NCI-H226 (cell line): ENCODE measurements at regions not wholly inside any gene's neighbourhood (a gene's known extent, or its start where the extent isn't known, plus 50 kb on each side); places are given as distances from the start of the nearest gene placed in this dataset.

Experiments used
- DNase-seq: peaks from one replicate; pipeline ENCODE4 v3.0.0-alpha.2; 2015

DNA sequence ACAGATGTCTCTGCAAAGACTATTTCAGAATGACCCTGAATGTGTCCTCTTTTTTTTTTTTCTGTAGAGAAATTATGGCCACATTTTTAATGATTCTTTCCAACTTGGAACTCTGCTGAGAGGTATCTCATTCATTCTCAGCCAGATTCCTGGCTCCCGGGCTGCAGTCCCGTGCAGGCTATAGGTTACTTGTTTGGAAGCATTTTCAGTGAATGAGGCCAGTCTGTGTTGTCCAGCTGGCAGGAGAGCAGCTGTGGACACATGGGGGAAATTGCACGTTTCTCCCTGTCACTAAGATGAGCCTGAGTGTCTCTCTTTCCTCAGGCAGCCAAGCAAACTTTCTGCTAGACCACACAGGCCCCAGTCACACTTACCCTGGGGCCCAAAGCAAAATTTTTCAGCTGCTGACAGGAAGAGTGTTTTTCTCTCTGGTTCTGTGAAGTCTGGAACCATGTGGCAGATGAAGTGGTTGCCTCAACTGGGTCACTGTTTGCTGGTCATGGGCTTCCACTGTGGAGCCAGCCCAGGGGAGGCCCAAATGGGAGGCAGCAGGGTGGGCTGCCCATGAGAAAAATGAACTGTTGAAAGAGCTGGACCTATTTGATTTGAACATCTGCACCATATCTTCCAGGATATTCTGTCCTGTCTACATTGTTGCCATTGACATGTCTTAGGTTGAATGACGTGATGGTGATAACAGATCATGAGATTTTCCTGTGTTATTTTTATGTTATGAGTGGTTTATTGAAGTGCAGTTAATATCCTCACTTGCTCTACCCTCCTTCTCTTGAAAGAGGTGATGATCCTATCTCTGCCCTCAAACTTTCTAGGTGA lies 431.2 kb downstream of the LPIN1 start:
- DNase-seq: no peak

DNA sequence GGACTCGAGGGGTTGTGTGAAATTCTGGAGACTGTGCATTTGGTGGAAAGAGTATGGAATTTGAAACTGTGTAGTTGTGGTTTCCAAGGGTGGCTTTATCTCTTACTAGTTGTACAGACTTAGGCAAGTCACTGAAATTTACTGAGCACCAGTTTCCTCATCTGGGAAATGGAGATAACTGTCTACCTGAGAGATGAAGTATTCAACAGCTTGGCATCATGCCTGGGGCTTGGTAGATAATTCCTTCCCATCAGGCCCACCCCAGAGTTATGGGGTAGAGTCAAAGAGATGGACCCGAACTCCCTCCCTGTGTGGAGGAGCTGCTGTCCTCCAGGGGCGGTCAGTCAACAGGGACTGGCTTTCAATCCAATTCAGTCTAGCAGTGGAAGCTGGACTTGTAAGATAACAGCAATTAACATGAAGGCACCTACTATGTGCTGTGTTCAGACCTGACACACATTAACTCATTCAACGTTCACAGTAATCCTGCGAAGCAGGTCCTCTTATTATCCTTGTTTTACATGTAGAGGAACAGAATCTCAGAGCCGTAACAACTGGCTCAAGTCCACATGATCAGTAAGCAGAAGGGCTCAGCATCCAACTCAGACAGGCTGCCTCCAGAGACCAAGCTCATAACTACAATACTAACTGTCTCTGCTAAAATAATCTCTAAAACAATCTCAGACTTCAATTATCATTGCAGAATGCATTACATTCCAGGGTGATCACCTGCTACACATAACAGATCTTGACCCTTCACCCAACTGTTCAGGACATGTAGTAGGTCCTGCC lies 432.1 kb downstream of the LPIN1 start:
- DNase-seq: no peak

DNA sequence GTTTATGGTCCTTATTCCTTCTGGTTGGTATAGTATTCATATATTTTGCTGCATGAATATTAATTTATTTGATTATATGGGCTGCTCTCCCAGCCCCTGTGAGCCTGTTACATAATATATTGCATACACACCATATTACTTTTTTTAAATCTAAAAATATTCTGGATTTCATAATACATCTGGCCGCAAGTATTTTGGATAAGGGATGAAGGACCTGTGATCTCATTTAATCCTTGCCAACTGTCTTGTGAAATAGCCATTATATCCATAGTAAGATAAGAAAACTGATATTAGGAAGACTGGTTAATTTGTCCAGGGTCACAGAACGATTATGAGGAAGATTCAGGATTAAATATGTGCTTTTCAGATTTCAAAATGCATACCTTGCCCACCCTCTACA lies 433.6 kb downstream of the LPIN1 start:
- DNase-seq: no peak

DNA sequence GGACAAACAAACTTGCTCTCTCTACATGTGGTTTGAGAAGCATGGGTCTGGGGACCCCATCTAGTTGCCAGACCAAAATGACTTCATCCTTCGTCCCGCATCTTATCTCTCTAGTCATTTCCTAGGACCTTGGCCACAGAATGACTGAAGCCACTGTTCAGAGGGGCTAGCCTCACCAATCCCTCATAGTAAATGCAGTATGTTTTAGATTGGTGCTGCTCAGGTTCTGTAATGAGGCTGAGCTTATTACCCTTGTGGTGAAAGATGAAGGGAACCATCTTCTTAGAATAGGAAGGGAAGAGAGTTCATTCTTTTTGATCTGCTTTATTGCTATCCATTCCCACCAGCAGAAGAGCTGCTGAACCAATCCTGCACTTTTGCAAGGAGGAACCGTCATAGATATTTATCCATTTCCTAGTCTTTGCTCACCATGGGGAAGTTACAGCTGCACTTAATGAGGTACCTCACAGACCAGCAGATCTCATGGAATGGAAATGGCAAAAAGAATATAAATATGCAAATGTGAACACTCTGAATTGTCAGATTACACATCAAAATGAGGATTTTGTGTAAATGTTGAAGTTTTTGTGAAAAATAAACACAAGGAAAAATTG lies 436.7 kb downstream of the LPIN1 start:
- DNase-seq: no peak

DNA sequence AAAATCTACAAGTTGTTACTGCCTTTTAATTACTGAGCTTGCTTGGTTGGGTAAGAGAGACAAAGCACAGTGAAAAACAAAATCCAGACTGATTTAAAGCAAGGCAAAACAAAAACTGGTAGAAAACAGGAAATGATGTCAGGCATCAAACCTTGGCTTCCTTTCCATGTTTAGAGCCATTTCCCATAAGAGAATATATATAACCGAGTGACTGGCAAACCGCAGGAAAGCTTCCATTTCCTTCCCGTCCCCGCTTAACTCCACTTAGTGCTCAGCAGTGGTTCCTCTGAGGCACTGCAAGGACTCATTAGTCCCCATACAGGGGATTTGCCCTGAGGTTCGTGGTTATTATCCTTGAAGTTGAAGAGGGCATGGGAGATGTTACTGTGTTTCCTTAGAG lies 446.3 kb downstream of the LPIN1 start:
- no peak for DNase-seq

DNA sequence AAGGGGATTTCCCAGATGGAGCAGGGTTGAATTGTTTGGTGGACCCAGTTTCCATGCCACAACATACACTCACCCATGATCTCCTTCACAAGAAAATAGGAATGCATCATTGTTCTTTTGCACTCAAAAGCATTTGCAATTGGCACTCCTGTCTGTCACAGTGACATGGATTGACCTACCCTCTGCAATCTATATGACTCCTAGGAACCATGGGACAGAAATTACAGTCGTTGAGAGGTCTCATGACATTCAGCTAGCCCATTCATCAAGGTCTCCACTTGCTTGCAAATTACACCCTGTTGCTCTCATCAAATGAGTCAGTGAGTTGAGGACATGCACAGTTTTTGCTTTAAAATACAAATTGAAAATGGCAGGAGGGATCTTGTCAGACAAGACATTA lies 448.5 kb downstream of the LPIN1 start:
- no peak for DNase-seq

DNA sequence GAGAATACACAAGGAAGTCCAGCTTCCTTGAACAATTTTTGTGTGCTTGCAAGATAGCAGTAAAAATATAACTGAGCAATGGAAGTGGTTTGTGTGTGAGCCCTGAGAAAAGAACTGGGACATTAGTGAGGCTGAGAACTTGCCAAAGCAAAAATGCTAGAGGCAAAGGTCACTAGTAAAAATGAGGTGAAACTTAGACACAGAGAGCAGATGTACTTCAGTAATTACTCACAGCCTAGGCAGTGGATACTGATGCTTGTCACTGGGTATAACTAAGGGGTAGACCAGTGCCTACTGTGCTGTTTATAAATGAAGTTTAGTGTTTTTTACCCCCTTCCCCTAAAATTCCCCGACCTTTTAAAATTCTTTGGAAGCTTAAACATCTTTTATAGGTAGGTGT lies 450.1 kb downstream of the LPIN1 start:
- DNase-seq: no peak

DNA sequence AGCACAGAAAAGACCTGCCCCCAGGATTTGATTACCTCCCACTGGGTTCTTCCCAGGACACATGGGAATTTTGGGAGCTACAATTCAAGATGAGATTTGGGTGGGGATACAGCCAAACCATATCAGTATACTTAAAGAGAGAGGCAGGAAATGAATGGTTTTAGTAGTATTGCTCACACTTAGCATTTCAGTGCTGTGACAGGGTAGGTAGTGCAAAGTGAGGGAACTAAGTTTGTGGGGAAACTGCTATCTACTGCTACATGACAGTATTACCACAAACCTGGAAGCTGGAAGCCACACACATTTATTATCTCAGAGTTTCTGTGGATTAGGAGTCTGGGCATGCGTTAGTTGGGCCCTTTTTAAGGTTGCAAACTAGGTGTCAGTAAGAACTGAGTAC lies 450.7 kb downstream of the LPIN1 start:
- DNase-seq: no peak

DNA sequence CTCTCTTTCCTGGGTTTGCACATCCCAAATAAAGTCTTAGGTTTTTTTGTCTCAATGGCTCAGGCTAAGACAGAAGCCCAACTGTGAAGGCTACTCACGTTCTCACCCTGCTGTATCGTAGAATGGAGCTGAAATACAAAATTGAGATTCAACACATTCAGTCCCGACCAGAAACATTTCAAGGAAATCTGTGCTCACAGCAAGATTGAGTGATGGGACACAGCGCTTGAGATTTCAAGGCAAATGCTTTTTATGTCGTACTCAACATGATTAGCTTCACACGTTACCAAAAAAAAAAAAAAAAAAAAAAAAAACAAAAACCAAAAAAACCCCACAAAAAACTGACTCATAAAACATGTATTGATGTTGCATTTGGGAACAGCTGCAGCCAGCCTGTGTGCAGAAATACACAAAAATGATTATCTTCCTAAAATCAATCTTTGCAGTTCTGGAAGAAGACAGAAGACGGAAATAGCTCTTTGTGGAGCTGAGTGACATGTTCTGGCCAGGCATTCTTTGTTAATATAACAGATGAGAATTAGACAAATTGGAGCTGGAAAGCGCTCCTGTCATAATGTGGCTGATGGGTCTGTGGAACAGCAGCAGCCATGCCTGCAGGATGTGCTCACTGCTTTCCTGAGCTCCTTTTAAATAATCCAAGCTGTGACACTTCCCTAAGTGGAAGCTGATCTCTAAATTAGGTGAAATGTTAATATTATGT lies 453.2 kb downstream of the LPIN1 start:
- no peak for DNase-seq

DNA sequence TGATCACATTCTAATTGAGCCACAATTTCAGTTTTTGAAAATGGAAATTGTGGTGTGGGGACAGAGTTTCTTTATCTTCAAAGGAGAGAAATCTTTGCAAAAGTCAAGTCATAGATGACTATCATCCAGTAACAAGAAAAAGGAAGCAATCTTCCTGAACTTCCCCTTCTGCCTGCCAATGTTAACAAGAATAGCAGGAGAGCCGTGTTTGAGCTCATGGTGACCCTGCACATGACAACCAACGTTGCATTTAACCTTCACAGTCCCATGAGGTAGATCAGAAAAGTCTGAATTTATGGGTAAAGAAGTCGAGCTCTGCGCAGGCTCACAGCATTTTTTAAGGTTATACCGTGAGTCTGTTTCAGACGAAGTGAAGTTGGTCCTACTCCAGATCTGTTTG lies 454.9 kb downstream of the LPIN1 start:
- no peak for DNase-seq

DNA sequence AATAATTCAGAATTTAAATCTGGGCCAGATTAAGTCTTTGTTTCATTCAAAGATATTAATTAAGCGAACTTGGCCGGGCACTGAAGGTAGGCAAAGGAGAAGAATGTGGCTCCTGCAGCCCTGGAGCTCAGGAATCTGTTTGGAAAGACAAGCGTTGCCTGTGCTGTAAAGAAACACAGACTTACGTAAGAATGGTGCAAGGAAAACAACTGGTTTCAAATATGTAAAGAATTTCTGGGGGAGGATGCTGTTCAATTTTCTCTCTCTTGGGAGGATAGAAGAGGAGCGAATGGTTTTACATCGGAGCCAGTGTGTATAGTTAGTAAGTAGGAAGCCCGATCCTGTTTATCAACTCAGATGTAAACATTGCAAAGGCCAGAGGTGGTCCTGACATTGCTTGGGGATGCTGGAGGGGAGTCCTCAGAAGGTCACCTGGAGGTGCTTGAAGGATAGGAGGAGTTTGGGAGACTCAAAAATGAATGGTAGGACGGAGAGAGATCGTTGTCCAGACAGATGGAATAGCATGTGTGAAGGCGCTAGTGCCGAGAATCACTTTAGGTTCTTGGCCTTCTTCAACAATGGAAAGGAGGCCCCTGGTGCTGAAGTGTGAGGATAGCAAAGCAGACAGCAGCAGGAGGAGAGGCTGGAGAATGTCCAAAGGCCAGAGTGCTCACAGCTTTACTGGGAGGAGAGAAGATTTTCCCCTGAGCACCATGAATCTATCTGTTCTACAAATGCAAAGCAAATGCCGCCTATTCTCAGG lies 456.1 kb downstream of the LPIN1 start:
- DNase-seq: peak; percentile 63

DNA sequence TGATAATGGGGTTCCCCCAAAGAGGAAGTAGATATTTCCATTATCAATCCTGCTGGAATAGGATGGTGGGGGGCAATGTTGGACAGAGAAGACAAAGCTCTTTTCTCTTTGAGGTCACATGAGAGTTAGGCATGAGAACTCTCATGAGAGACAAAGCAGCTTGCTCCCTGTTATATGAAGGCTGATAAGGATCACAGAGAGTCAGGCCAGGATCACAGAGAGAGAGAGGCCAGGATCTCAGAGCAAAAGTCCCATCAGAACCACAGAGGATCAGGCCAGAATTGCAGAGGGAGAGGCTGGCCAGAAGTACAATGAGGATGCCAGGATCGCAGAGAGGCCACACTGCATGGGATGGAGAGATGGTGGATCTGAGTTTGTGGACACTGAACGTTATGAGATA lies 457.1 kb downstream of the LPIN1 start:
- no peak for DNase-seq

DNA sequence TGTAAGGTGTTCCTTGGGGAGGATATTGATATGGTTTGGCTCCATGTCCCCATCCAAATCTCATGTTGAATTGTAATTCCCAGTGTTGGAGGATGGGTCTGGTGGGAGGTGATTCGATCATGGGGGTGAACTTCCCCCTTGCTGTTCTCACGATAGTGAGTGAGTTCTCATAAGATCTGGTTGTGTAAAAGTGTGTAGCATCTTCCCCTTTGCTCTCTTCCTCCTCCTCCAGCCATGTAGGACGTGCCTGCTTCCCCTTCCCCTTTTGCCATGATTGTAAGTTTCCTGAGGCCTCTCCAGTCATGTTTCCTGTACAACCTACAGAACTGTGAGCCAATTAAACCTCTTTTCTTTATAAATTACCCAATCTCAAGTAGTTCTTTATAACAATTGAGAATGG lies 458.7 kb downstream of the LPIN1 start:
- DNase-seq: no peak

DNA sequence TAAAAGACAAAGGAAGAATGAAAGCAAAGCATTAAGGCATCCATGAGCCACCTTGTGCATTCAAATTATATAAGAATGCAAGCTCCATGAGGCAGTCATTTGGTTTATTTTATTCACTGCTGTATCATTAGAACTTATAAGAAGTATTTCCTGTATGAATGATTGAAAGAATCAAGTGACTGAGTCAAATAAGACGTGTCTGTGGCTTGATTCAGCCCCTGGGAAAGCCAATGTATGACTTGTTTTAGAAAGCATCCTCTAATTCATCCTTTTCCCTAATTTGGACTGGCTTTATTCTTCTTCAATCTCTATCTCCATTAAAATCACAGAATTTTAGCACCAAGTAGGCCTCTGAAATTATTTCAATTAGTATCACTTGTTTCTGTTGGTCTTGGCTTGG lies 461.1 kb downstream of the LPIN1 start:
- no peak for DNase-seq

DNA sequence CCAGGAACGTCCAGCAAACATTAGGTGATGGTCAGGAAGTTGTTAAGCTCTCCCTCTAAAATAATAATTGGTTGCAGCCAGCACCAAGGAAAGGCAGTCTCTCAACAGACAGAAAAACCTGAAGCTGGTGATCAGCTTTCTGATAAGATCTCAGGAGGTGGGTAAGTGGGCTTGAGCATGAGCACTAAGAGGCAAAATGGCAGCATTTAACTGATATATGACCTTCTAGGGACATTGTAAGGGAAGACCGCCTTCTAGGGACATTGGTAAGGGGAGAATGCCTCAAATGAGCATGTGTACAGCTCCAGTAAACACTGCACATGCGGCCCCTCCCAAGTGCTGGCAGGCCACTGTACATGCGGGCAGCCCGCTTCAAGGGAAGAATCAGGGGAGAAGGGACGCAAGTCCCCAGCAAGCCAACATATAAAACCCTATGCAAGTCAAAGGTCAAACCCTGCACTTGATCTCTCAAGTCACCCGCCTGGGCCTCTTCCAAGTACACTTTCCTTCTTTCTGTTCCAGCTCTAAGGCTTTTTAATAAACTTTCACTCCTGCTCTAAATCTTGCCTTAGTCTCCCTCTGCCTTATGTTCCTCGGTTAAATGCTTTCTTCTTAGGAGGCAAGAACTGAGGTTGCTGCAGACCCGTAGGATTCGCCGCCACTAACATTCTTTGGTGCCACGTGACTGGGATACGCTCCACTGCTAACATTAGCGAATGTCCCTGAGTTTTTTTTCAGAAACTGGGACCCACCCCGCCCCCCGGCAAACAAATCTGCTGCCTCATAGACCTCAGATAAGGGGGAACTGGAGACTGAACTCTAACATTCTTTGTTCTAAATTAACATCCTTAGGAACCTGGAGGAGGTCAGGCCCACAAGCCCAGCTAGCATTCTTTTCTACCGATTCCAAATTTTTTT lies 463.8 kb downstream of the LPIN1 start:
- DNase-seq: no peak

DNA sequence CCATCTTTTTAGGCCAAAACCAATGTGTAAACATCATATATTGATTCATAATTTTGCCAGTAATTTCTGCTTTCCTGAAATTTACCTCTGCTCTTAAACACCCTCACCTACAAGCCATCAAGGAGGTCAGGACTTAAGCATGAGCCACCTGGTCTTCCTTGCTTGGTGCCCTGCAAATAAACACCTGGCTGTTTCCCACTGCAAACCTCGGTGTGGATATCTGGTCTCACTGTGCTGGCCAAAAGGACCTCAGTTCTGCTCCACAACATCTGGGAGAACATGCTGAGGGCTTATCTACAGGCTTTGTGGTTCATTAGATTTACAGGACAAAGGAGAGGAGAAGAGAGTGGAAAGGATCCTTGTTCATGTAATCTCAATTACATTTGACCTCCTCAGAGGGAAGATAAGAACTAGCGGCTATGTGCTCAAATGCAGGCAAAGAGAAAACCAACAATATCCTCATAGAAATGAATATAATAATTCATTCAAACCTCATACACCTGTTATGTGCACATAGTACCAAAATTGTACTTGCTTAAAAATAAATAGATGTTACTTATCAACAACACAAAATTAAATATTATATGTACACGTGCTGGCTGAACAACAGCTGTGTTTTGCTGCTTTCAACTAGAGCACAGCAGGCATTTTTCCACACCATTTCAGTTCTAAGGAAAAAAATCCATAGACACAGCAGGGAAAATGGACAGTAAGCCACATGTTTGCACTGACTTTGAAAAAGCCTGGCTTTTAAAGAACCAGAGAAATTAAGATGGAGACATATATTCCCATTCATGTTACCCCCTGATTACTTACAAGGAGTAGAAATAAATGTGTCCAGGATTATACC lies 465.1 kb downstream of the LPIN1 start:
- DNase-seq: no peak

DNA sequence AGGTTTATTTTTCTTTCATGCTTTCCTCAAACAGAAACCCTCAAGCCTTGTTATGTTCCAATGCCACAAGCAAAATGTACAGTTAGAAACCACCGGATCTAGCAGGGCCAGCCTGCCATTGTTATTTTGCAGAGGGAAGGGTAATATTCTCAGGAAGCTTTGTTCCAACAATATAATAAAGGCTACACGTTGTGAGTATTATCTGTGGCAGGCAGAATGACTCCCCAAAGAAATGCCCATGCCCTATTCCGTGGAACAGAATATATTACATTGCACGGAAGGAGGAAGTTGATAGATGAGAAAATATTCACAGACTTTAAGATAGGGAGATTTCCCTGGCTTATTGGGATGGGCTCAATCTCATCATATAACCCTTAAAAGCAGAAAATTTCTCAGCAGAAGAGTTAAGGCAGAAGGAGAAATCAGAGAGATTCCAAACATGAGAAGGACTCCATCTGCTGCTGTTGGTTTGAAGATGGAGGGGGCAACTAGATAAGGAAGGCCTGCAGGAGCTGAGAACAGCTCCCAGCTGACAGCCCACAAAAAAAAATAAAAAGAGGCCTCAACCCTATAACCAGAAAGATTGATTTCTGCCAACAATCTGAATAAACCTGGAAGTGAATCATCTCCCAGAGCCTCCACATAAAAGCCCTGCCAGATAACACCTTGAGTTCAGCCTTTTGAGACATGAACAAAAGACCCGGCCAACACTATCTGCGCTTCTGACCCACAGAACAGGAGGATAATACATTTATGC lies 466.6 kb downstream of the LPIN1 start:
- DNase-seq: no peak

DNA sequence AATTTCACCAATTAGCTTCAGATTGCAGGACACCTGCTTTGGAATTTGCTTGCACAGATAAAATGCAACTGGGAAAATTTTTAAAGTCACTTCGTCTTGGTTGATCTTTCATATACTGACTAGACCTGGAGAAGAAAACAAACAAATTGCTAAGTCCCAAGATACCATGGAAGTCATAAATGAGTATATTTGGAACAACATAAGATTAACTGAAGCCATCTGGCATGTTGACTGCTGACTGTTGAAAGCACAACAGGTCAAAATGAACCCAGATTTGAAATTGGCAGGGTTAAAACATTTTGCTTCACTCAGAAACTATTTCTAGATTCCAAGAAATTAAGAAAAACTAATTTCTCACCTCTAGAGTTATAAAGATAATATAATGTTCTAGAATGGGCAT lies 470.7 kb downstream of the LPIN1 start:
- DNase-seq: no peak

DNA sequence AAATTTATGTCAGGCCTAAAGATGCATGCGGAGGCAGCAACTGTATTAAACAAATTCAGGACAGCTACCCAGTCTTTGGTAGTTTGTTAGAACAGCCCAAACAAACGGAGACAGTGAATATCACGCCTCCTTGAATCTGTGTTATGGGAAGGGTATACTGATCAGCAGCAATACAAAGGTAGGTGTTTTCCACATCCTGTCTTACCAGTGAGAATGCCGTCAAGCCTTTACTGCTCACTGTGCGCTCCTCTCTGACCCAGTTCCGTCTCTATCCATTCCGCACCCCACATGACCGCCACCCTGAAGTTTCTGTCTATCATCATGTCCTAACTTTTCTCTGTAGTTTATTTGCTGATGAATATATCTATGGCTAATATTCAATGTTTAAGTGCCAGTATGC lies 473.3 kb downstream of the LPIN1 start:
- DNase-seq: no peak

DNA sequence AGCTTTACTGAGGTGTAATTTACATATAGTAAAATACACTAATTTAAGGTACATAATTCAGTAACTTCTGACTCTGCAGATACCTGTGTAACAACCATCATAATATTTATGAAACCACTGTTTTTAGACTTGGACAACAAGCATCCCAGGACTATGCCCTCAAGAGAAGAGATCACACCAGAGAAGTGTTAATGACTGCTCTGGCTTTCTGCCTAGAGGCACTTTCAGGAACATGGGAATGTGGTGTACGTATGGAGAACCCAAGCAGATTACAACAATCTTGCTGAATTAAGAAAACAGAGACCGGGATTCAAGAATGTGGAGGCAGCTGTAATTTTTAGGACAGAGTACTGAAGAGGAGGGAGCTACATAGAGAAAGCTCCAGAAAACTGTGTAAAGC lies 475.2 kb downstream of the LPIN1 start:
- DNase-seq: no peak
